Upper lobe of left lung (tissue), 4 donors: ENCODE measurements at regions not wholly inside any gene's neighbourhood (a gene's known extent, or its start where the extent isn't known, plus 50 kb on each side); places are given as distances from the start of the nearest gene placed in this dataset.

Experiments used
- CTCF ChIP-seq, 6 experiments: fragments of 450-650 bp in 4 of 6; fragments of 200-600 bp in 2 of 6; sonication (generic) in 2 of 6; IDR thresholded peaks; one replicate each; pipeline ENCODE4 v1.5.1; 2016 to 2019; ENCODE audit warnings: antibody characterized with exemption in 6 of 6
- POLR2A ChIP-seq, 4 donors: fragments of 450-650 bp; IDR thresholded peaks; one replicate each; pipeline ENCODE4 v1.5.1; 2016 to 2017; ENCODE audit warnings: antibody characterized with exemption in 4 of 4, mild to moderate bottlenecking in 2 of 4
- POLR2AphosphoS5 ChIP-seq, 2 donors: sonication (generic); formaldehyde crosslinking; IDR thresholded peaks; one replicate each; pipeline ENCODE4 v1.5.1; 2017; ENCODE audit warnings: antibody characterized with exemption in 2 of 2

- TF ChIP-seq CTCF (IDR thresholded peaks at IDR 0.05) (no peak), POLR2AphosphoS5 (IDR thresholded peaks at IDR 0.05) (no peak), POLR2A (IDR thresholded peaks at IDR 0.05) (no peak)
These were observed 753.6 kb downstream of the LIG4 start for GRCh38 chr13:107461751-107462150.
